Activated CD4-positive, alpha-beta T cell treated with anti-CD3 and anti-CD28 coated beads, Interleukin-2, amount 10 ng/mL, durations not matched to agents 24 days and 14 days (primary cell): ENCODE measurements at regions not wholly inside any gene's neighbourhood (a gene's known extent, or its start where the extent isn't known, plus 50 kb on each side); places are given as distances from the start of the nearest gene placed in this dataset.

Source experiments
- DNase-seq: peaks from one replicate; pipeline ENCODE4 v3.0.0; 2022
- H3K27ac Mint-ChIP-seq: one replicate; pipeline ENCODE4 v1.8.0; 2022; ENCODE audit warnings: mild to moderate bottlenecking, mixed read lengths
- H3K27me3 Mint-ChIP-seq: one replicate; pipeline ENCODE4 v1.8.0; 2022; ENCODE audit warnings: mixed read lengths
- H3K36me3 Mint-ChIP-seq: one replicate; pipeline ENCODE4 v1.8.0; 2022; ENCODE audit warnings: low read depth, mild to moderate bottlenecking, mixed read lengths
- H3K4me1 Mint-ChIP-seq: one replicate; pipeline ENCODE4 v1.8.0; 2021; ENCODE audit warnings: mixed read lengths
- H3K4me3 Mint-ChIP-seq: one replicate; pipeline ENCODE4 v1.8.0; 2022; ENCODE audit warnings: mild to moderate bottlenecking, moderate library complexity, mixed read lengths
- H3K9me3 Mint-ChIP-seq: one replicate; pipeline ENCODE4 v1.8.0; 2021; ENCODE audit warnings: mixed read lengths
- intact Hi-C: fragments of 100-400 bp; cut with micrococcal nuclease; formaldehyde crosslinking; loops from one replicate; pipeline ENCODE4 v1.15.1; 2023

GRCh38 chr20:39249798-39250197 is 287.7 kb downstream of the DHX35 start:
- H3K27ac Mint-ChIP-seq: no peak overlapping the region
- H3K9me3 Mint-ChIP-seq: no peaks in the 10 kb centered on the region
- no peak overlapping the region for H3K4me3 Mint-ChIP-seq
- intact Hi-C loops: no loop called here
- no peaks in the 10 kb centered on the region for H3K27me3 Mint-ChIP-seq
- no peaks in the 10 kb centered on the region for H3K36me3 Mint-ChIP-seq
- peaks cover 14% of the 10 kb centered on the region for H3K4me1 Mint-ChIP-seq
- no peak for DNase-seq

GRCh38 chr20:39248862-39249485 is 286.8 kb downstream of the DHX35 start:
- intact Hi-C loops: no loop called here
- Mint-ChIP-seq H3K27ac (no peak overlapping the region), H3K27me3 (no peaks in the 10 kb centered on the region), H3K4me1 (peaks cover 16% of the 10 kb centered on the region), H3K4me3 (no peak overlapping the region), H3K36me3 (no peaks in the 10 kb centered on the region), H3K9me3 (no peaks in the 10 kb centered on the region)
- no peak for DNase-seq

GRCh38 chr20:39248171-39248861 is 286.2 kb downstream of the DHX35 start:
- intact Hi-C loops: no loop called here
- H3K4me3 Mint-ChIP-seq: no peak overlapping the region
- no peaks in the 10 kb centered on the region for H3K36me3 Mint-ChIP-seq
- no peak for DNase-seq
- peaks cover 16% of the 10 kb centered on the region for H3K4me1 Mint-ChIP-seq
- H3K9me3 Mint-ChIP-seq: peaks cover 3% of the 10 kb centered on the region
- H3K27me3 Mint-ChIP-seq: no peaks in the 10 kb centered on the region
- no peak overlapping the region for H3K27ac Mint-ChIP-seq

- no peaks in the 10 kb centered on the region for H3K36me3 Mint-ChIP-seq
- H3K4me3 Mint-ChIP-seq: no peak overlapping the region
- H3K27ac Mint-ChIP-seq: no peak overlapping the region
Measured at GRCh38 chr20:39246436-39246835, 284.3 kb downstream of the DHX35 start.

GRCh38 chr20:39245685-39246311 is 283.7 kb downstream of the DHX35 start:
- H3K27ac Mint-ChIP-seq: no peak overlapping the region
- H3K27me3 Mint-ChIP-seq: no peaks in the 10 kb centered on the region
- H3K9me3 Mint-ChIP-seq: peaks cover 7% of the 10 kb centered on the region
- intact Hi-C loops: no loop called here
- H3K4me1 Mint-ChIP-seq: peaks cover 16% of the 10 kb centered on the region
- no peak for DNase-seq
- H3K4me3 Mint-ChIP-seq: no peak overlapping the region
- H3K36me3 Mint-ChIP-seq: no peaks in the 10 kb centered on the region

More at GRCh38 chr20:39246436-39246835, 284.3 kb downstream of the DHX35 start:
- Mint-ChIP-seq H3K9me3 (peaks cover 7% of the 10 kb centered on the region), H3K27me3 (no peaks in the 10 kb centered on the region), H3K4me1 (peaks cover 16% of the 10 kb centered on the region)
- no peak for DNase-seq
- intact Hi-C loops: no loop called here

- Mint-ChIP-seq H3K27me3 (no peaks in the 10 kb centered on the region), H3K27ac (no peak overlapping the region), H3K4me3 (no peak overlapping the region), H3K36me3 (no peaks in the 10 kb centered on the region), H3K4me1 (peaks cover 16% of the 10 kb centered on the region), H3K9me3 (peaks cover 7% of the 10 kb centered on the region)
- intact Hi-C loops: no loop called here
- no peak for DNase-seq
Measured at GRCh38 chr20:39243962-39244361, 281.8 kb downstream of the DHX35 start.

GRCh38 chr20:39242614-39243013 is 280.5 kb downstream of the DHX35 start:
- DNase-seq: no peak
- H3K27ac Mint-ChIP-seq: no peak overlapping the region
- intact Hi-C loops: no loop called here
- H3K27me3 Mint-ChIP-seq: no peaks in the 10 kb centered on the region
- no peak overlapping the region for H3K4me3 Mint-ChIP-seq
- H3K4me1 Mint-ChIP-seq: peaks cover 16% of the 10 kb centered on the region
- no peaks in the 10 kb centered on the region for H3K36me3 Mint-ChIP-seq
- peaks cover 7% of the 10 kb centered on the region for H3K9me3 Mint-ChIP-seq

- Mint-ChIP-seq H3K36me3 (no peaks in the 10 kb centered on the region), H3K27ac (no peak overlapping the region), H3K4me3 (no peak overlapping the region), H3K27me3 (no peaks in the 10 kb centered on the region), H3K9me3 (no peaks in the 10 kb centered on the region), H3K4me1 (no peaks in the 10 kb centered on the region)
- DNase-seq: no peak
- intact Hi-C loops: no loop called here
Measured at GRCh38 chr20:39234520-39235095, 272.5 kb downstream of the DHX35 start.

- H3K36me3 Mint-ChIP-seq: no peaks in the 10 kb centered on the region
- intact Hi-C loops: no loop called here
- DNase-seq: no peak
- H3K4me3 Mint-ChIP-seq: no peak overlapping the region
- H3K27ac Mint-ChIP-seq: no peak overlapping the region
- peaks cover 2% of the 10 kb centered on the region for H3K27me3 Mint-ChIP-seq
- no peaks in the 10 kb centered on the region for H3K4me1 Mint-ChIP-seq
- no peaks in the 10 kb centered on the region for H3K9me3 Mint-ChIP-seq
Measured at GRCh38 chr20:39233755-39234154, 271.6 kb downstream of the DHX35 start.

- H3K27ac Mint-ChIP-seq: no peak overlapping the region
Measured at GRCh38 chr20:39227416-39227815, 265.3 kb downstream of the DHX35 start.

GRCh38 chr20:39225978-39226377 is 263.8 kb downstream of the DHX35 start:
- no peak overlapping the region for H3K27ac Mint-ChIP-seq
- H3K27me3 Mint-ChIP-seq: peaks cover 3% of the 10 kb centered on the region
- H3K9me3 Mint-ChIP-seq: no peaks in the 10 kb centered on the region
- no peaks in the 10 kb centered on the region for H3K4me1 Mint-ChIP-seq
- DNase-seq: no peak
- H3K36me3 Mint-ChIP-seq: no peaks in the 10 kb centered on the region
- intact Hi-C loops: no loop called here
- no peak overlapping the region for H3K4me3 Mint-ChIP-seq

More at GRCh38 chr20:39227416-39227815, 265.3 kb downstream of the DHX35 start:
- Mint-ChIP-seq H3K9me3 (no peaks in the 10 kb centered on the region), H3K4me1 (no peaks in the 10 kb centered on the region), H3K27me3 (peaks cover 3% of the 10 kb centered on the region), H3K36me3 (no peaks in the 10 kb centered on the region), H3K4me3 (no peak overlapping the region)
- DNase-seq: no peak
- intact Hi-C loops: no loop called here

GRCh38 chr20:39225536-39225935 is 263.4 kb downstream of the DHX35 start:
- peaks cover 5% of the 10 kb centered on the region for H3K27me3 Mint-ChIP-seq
- no peak overlapping the region for H3K4me3 Mint-ChIP-seq
- no peaks in the 10 kb centered on the region for H3K9me3 Mint-ChIP-seq
- no peaks in the 10 kb centered on the region for H3K4me1 Mint-ChIP-seq
- H3K36me3 Mint-ChIP-seq: no peaks in the 10 kb centered on the region
- intact Hi-C loops: no loop called here
- H3K27ac Mint-ChIP-seq: no peak overlapping the region
- DNase-seq: no peak

- intact Hi-C loops: no loop called here
- no peak for DNase-seq
- no peaks in the 10 kb centered on the region for H3K4me1 Mint-ChIP-seq
- no peak overlapping the region for H3K27ac Mint-ChIP-seq
- no peaks in the 10 kb centered on the region for H3K9me3 Mint-ChIP-seq
- no peaks in the 10 kb centered on the region for H3K36me3 Mint-ChIP-seq
- peaks cover 5% of the 10 kb centered on the region for H3K27me3 Mint-ChIP-seq
- no peak overlapping the region for H3K4me3 Mint-ChIP-seq
Measured at GRCh38 chr20:39222101-39222500, 260.0 kb downstream of the DHX35 start.

- Mint-ChIP-seq H3K27ac (no peak overlapping the region), H3K36me3 (no peaks in the 10 kb centered on the region), H3K9me3 (no peaks in the 10 kb centered on the region), H3K27me3 (peaks cover 6% of the 10 kb centered on the region), H3K4me1 (no peaks in the 10 kb centered on the region), H3K4me3 (no peak overlapping the region)
- intact Hi-C loops: no loop called here
- DNase-seq: no peak
Measured at GRCh38 chr20:39216195-39216594, 254.1 kb downstream of the DHX35 start.
